HL-60 (cell line): ENCODE measurements at regions not wholly inside any gene's neighbourhood (a gene's known extent, or its start where the extent isn't known, plus 50 kb on each side); places are given as distances from the start of the nearest gene placed in this dataset.

Source experiments
- DNase-seq, 2 experiments: peaks; one replicate each; pipeline ENCODE4 v3.0.0-alpha.2; 2010 to 2020; ENCODE audit warnings: low read depth in 1 of 2, low spot score in 1 of 2
- H3K27ac ChIP-seq: fragments of 250-450 bp; sonication (Bioruptor Pico); replicated peaks from 2 replicates; pipeline ENCODE4 v1.5.1; 2020; ENCODE audit warnings: mild to moderate bottlenecking, moderate library complexity
- H3K27me3 ChIP-seq: fragments of 250-450 bp; sonication (Bioruptor Pico); 2 replicates; pipeline ENCODE4 v1.5.1; 2021; ENCODE audit warnings: mild to moderate bottlenecking, moderate library complexity; ENCODE audit not compliant: insufficient read depth, poor library complexity, severe bottlenecking
- H3K4me3 ChIP-seq: replicated peaks from 2 replicates; pipeline ENCODE4 v1.5.1; 2011; ENCODE audit warnings: mild to moderate bottlenecking, control low read depth, low read length; ENCODE audit not compliant: insufficient read depth
- CTCF ChIP-seq: IDR thresholded peaks from one replicate; pipeline ENCODE4 v1.5.1; 2011; ENCODE audit warnings: low read length, control low read depth, inconsistent platforms; ENCODE audit not compliant: insufficient read depth
- GABPA ChIP-seq: IDR thresholded peaks from 2 replicates; pipeline ENCODE4 v1.6.1; 2012; ENCODE audit warnings: low read depth
- POLR2AphosphoS5 ChIP-seq: IDR thresholded peaks from 2 replicates; pipeline ENCODE4 v1.6.1; 2012; ENCODE audit warnings: low read depth
- REST ChIP-seq: IDR thresholded peaks from 2 replicates; pipeline ENCODE4 v1.6.1; 2012; ENCODE audit warnings: low read depth; ENCODE audit not compliant: insufficient replicate concordance
- SPI1 ChIP-seq: IDR thresholded peaks from 2 replicates; pipeline ENCODE4 v1.6.1; 2012; ENCODE audit warnings: low read depth, mild to moderate bottlenecking, borderline replicate concordance

GRCh38 chr6:66849843-66850242 lies 1142.8 kb upstream of the EYS start:
- TF ChIP-seq GABPA (no peak), POLR2AphosphoS5 (no peak), CTCF (no peak), SPI1 (no peak), REST (no peak)
- DNase-seq: no peak
- Histone ChIP-seq H3K27ac (no peak overlapping the region), H3K4me3 (no peak overlapping the region), H3K27me3 (no peaks in the 10 kb centered on the region)

GRCh38 chr6:66848244-66848953 lies 1141.4 kb upstream of the EYS start:
- no peak for DNase-seq
- TF ChIP-seq REST: no peak
- no peak for TF ChIP-seq CTCF
- TF ChIP-seq SPI1: no peak
- TF ChIP-seq POLR2AphosphoS5: no peak
- Histone ChIP-seq H3K27ac (no peak overlapping the region), H3K4me3 (no peak overlapping the region), H3K27me3 (no peaks in the 10 kb centered on the region)

- H3K27me3 ChIP-seq: no peaks in the 10 kb centered on the region
- H3K27ac ChIP-seq: no peak overlapping the region
- no peak for DNase-seq
- H3K4me3 ChIP-seq: no peak overlapping the region
- TF ChIP-seq GABPA (no peak), CTCF (no peak), SPI1 (no peak), POLR2AphosphoS5 (no peak), REST (no peak)
These were observed 1131.7 kb upstream of the EYS start for GRCh38 chr6:66838764-66839163.
